Fibroblast of lung (primary cell): ENCODE measurements at regions not wholly inside any gene's neighbourhood (a gene's known extent, or its start where the extent isn't known, plus 50 kb on each side); places are given as distances from the start of the nearest gene placed in this dataset.

ENCODE experiments used
- DNase-seq, 2 donors: peaks; one replicate each; pipeline versions ENCODE4 v3.0.0 to v3.0.0-alpha.2; 2010; ENCODE audit warnings: low read depth in 2 of 2
- H2AFZ ChIP-seq: 2 replicates; pipeline ENCODE4 v1.5.1; 2012; ENCODE audit warnings: low read length, control low read depth, inconsistent platforms
- H3K27ac ChIP-seq: 2 replicates; pipeline ENCODE4 v1.5.1; 2011; ENCODE audit warnings: low read length, control low read depth; ENCODE audit not compliant: insufficient read depth
- H3K27me3 ChIP-seq: 2 replicates; pipeline ENCODE4 v1.5.1; 2011; ENCODE audit warnings: mild to moderate bottlenecking, low read length; ENCODE audit not compliant: control insufficient read depth, insufficient read depth
- H3K36me3 ChIP-seq: 2 replicates; pipeline ENCODE4 v1.5.1; 2011; ENCODE audit warnings: low read length; ENCODE audit not compliant: control insufficient read depth, insufficient read depth
- H3K4me1 ChIP-seq: 2 replicates; pipeline ENCODE4 v1.5.1; 2011; ENCODE audit warnings: low read length; ENCODE audit not compliant: control insufficient read depth, insufficient read depth; ENCODE audit errors: extremely low read depth
- H3K4me2 ChIP-seq: 2 replicates; pipeline ENCODE4 v1.5.1; 2011; ENCODE audit warnings: low read length, control low read depth; ENCODE audit not compliant: insufficient read depth; ENCODE audit errors: extremely low read depth
- H3K4me3 ChIP-seq, 4 experiments: fragments of 200-600 bp in 1 of 4; sonication (generic) in 1 of 4; replicated peaks in 1 of 4; 2 replicates each; pipeline ENCODE4 v1.5.1; 2011 to 2016; ENCODE audit warnings: low read length in 4 of 4, low read depth in 3 of 4, mild to moderate bottlenecking in 3 of 4, control low read depth in 2 of 4, inconsistent platforms in 1 of 4, mixed read lengths in 1 of 4; ENCODE audit not compliant: insufficient read depth in 1 of 4; ENCODE audit errors: control extremely low read depth in 1 of 4
- H3K79me2 ChIP-seq: 2 replicates; pipeline ENCODE4 v1.5.1; 2012; ENCODE audit warnings: mild to moderate bottlenecking, low read length, inconsistent platforms; ENCODE audit not compliant: control insufficient read depth, insufficient read depth
- H3K9ac ChIP-seq: 2 replicates; pipeline ENCODE4 v1.5.1; 2011; ENCODE audit warnings: mild to moderate bottlenecking, low read length, control low read depth; ENCODE audit not compliant: insufficient read depth
- H3K9me3 ChIP-seq: 2 replicates; pipeline ENCODE4 v1.5.1; 2012; ENCODE audit warnings: low read depth, low read length; ENCODE audit not compliant: control insufficient read depth, insufficient read depth
- H4K20me1 ChIP-seq: 2 replicates; pipeline ENCODE4 v1.5.1; 2011; ENCODE audit warnings: low read length; ENCODE audit not compliant: control insufficient read depth, insufficient read depth; ENCODE audit errors: extremely low read depth
- EZH2 ChIP-seq: IDR thresholded peaks from 2 replicates; pipeline ENCODE4 v1.5.1; 2012; ENCODE audit warnings: low read length, control low read depth, mild to moderate bottlenecking; ENCODE audit errors: missing control alignments
- TF ChIP-seq, protein P1 (sequence below), 2 donors: IDR thresholded peaks in 1 of 2; conservative IDR thresholded peaks in 1 of 2; 1 replicate in 1 of 2; 2 replicates in 1 of 2; pipeline ENCODE4 v1.5.1; 2011 to 2012; ENCODE audit warnings: low read length in 2 of 2, control low read depth in 1 of 2, inconsistent platforms in 1 of 2, low read depth in 1 of 2, mild to moderate bottlenecking in 1 of 2

DNA sequence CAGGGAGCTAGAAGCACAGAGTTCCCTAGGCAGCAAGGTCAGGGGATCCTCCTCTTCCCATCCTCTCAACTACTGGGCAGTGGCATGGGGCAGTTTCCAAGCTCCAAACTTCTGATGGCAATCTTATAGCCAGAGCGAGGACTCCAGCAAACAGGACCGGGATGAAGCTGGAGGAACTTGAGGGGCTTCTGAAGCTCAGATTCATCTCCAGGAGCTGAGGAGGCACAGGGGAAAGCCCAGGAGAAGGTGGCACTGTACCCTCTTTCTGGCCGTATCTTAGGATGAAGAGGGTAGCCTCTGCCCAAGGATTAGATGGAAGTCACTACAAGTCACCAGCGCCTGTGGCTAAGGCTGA is 50.0 kb upstream of the RPL38 start:
- no peak overlapping the region for H2AFZ ChIP-seq
- TF ChIP-seq, protein P1, sequence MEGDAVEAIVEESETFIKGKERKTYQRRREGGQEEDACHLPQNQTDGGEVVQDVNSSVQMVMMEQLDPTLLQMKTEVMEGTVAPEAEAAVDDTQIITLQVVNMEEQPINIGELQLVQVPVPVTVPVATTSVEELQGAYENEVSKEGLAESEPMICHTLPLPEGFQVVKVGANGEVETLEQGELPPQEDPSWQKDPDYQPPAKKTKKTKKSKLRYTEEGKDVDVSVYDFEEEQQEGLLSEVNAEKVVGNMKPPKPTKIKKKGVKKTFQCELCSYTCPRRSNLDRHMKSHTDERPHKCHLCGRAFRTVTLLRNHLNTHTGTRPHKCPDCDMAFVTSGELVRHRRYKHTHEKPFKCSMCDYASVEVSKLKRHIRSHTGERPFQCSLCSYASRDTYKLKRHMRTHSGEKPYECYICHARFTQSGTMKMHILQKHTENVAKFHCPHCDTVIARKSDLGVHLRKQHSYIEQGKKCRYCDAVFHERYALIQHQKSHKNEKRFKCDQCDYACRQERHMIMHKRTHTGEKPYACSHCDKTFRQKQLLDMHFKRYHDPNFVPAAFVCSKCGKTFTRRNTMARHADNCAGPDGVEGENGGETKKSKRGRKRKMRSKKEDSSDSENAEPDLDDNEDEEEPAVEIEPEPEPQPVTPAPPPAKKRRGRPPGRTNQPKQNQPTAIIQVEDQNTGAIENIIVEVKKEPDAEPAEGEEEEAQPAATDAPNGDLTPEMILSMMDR (conservative IDR thresholded peaks at IDR 0.05 in 1 of 2, IDR thresholded peaks at IDR 0.05 in 1 of 2; ENCODE audit: low read depth in 1 of 2, low read length in 2 of 2), result no peak
- no peak for TF ChIP-seq EZH2
- H3K79me2 ChIP-seq, result no peaks in the 10 kb centered on the region
- H3K4me2 ChIP-seq, result no peak overlapping the region
- no peaks in the 10 kb centered on the region for H4K20me1 ChIP-seq
- H3K36me3 ChIP-seq, result no peaks in the 10 kb centered on the region
- no peak overlapping the region for H3K27ac ChIP-seq
- no peak overlapping the region for H3K4me3 ChIP-seq
- H3K9ac ChIP-seq, result no peak overlapping the region
- no peak for DNase-seq
- H3K4me1 ChIP-seq, result no peaks in the 10 kb centered on the region
- no peaks in the 10 kb centered on the region for H3K9me3 ChIP-seq
- H3K27me3 ChIP-seq, result no peaks in the 10 kb centered on the region
